ENCODE measurements at regions not wholly inside any gene's neighbourhood (a gene's known extent, or its start where the extent isn't known, plus 50 kb on each side); places are given as distances from the start of the nearest gene placed in this dataset.
"Not testable (repeated sequence)": the region's sequence is repeated elsewhere in the genome, so short reads cannot be mapped to it uniquely, and the experiment has no call there.

DNA sequence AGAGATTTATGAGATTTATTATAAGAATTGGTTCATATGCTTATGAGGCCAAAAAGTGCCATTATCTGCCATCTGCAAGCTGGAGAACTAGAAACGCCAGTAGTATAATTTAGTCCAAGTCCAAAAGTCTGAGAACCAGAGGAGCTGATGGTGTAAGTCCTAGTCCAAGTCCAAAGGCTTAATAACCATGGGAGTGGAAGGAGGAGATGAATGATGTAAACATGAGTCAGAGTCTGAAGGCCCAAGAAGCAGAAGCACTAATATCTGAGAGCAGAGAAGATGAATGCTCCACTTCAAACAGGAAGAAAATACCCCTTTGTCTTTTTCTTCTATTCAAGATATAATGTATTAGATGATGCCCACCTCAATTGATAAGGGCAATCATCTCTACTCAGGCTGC is 185.7 kb downstream of the CGGBP1 start:
- no peak for DNase-seq

DNA sequence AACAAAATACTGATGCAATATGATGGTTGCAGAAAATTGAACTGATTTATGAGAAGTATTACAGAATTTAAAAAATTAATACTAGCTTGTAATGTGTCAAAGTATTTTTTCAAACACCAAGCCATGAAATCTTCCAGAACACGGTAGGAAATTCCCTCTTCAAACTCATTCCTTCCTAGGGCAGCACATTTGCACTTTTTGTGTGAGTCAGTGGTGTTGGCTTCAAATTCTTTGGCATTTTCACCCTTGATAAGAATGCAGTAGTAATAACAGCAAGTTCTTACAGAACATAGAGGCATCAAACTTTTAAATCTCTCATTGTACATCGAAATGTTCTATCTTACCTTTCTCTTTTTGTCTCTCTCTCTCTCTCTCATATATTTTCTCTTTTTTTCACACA is 191.8 kb downstream of the CGGBP1 start:
- DNase-seq: no peak

DNA sequence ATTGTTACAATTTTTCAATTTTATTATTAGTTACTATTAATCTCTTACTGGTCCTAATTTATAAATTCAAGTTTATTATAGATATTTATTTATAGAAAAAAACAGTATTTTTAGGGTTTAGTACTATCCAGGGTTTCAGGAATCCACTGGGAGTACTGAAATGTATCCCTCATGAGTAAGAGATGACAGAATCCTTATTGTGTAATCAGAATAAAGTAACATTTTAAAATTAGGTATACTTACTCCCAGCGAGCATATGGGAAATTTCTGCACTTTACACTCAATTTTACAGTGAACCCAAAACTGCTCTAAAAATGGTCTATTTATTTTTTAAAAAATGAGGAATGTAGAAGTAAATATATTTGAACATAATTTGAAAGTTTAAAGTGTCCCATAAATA is 202.7 kb downstream of the CGGBP1 start:
- no peak for DNase-seq

DNA sequence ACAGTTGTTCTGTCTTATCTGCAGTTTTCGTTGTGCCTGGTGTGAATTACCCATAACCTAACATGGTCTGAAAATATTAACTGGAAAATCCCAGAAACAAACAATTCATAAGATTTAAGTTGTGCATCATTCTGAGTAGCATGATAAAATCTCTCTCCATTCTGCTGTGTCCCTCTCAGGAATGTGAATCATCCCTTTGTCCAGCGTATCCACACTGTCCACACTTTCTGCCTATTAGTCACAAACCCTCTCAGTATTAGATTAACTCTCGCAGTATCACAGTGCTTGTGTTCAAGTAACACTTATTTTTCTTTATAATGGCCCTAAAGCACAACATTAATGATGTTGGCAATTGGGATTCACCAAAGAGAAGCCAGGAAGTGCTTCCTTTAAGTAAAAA is 203.2 kb downstream of the CGGBP1 start:
- no peak for DNase-seq

DNA sequence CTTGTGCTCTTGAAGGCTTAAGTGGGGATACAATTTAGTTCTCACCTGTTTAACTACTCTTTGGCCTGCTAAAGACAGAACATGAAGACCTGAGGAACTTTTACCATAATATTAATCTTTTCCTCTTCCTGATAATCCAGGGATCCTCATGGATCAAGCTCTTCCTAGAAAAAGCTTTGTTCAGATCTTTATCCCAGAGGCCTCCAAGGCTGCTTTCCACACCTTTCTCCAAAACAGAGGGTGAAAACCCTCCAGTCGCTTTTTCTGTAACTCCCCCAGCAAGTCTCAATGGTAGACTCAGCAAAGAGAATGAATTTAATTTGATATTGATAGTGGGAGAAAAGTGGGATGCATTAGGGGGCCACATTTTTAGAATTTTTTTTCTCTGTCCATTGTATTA is 203.6 kb downstream of the CGGBP1 start:
- DNase-seq: no peak

DNA sequence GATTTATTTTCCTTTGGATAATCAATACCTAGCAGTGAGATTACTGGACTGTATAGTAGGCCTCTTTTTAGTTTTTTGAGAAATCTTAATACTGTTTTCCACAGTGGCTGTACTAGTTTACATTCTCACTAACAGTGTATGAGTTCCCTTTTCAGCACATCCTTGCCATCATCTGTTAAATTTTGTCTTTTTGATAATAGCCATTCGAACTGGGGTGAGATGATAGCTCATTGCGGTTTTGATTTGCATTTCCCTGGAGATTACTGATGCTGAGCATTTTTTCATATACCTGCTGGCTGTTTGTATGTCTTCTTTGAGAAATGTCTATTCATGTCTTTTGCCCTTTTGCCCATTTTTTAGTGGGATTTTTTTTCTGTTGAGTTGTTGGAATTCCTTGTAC is 210.8 kb downstream of the CGGBP1 start:
- DNase-seq: no peak

DNA sequence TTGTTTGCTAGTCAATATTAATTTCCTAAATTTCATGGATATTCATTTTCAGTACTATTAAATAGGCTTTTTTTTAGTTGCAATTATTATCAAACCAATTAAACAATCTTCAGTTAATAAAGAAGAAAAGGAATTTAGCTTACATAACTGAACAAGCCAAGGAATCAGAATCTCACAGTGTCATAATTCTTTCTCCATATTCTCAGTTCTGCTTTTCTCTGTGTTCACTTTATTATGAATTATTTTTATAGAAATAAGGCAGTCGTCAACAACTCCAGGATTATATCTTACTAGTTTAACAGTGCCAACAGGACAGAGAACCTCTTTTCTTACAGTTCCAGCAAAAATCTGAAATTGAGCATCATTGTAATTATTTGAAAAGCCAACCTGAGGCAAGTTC is 221.7 kb downstream of the CGGBP1 start:
- no peak for DNase-seq

DNA sequence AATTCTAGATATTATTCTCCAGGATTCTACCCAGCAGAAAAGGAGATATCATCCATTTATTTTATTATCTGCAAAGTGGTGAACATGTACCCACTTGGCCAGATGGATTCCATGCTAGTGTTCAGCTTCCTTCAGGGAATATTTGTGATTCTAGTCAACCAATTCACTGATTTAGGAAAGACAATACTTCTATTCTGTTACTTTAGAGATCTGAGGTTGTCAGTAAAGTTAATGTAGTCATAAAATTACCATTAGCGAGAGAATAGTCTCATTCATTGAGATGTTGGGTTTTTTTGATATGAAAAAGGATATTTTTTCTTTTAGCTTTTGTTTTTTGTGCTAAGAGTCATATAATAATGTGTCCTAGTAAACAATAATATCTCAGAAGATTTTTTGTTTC is 222.8 kb downstream of the CGGBP1 start:
- DNase-seq: no peak

DNA sequence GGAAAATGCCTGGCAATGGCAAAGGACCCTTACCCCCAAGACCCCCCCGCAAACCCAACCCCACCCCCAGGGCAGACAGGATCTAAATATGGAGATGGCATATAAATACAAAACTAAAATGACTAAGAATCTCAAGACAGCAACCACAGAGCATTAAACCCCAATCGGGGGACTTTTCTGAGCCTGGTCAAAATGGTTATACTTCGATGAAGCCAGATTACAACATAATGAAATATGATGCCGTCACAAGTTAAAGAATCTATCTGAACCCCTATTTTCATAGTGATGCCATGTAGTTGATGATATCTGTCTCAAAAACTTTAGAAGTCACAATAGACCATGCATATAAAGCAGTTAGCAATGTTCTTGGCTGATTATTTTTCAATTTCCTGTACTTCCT is 223.6 kb downstream of the CGGBP1 start:
- DNase-seq: no peak

DNA sequence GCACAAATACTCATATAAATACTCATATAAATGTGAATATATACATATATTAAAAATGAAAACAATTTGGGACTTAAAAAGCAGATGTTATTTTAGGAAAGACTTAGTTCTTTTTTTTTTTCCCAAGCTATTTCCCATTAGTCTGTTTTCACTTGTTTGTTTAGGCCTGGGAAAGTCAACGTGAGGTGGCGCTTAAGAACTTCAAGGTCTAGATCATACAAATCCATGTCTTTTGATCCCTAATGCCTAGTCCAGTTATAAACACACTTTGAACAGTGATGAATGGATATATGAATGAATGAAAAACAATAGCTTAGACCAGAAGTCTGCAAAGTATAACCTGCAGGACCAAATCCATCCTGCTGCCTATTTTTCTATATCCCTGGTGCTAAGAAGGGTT is 224.5 kb downstream of the CGGBP1 start:
- no peak for DNase-seq

DNA sequence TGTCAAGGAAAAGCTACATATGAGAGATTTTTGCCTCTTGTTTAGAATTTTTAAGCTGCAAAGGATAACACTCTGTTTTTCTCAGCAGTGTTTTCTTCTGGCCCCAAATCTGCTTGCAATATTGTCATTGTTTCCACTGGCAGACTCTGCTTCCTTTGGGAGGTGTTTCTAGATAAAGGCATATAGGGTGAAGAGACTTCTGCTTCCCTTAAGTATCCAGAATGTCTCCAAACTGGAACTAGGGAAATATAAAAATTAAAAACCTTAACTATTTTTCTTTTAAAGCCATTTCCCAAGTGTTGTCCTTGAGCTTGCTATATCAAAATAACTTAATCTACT is 225.8 kb downstream of the CGGBP1 start:
- DNase-seq: no peak

DNA sequence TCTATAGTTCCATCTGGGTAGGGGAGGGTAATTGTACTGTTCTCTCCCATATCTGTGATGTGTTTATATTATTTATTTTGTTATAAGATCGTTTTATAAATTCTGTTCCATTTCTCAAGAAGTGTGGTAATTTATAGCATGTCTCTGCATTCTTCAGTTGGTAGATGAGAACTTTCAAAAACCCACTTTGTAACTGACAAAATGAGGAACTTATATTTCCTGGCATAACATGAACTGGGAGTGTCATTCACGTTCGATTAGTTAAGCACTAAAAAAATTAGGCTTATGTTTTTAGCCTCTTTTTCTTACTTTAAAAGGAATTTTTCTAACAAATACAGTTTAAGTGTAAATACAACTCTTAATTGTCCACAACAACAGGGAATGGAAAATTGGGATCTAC is 230.8 kb downstream of the CGGBP1 start:
- DNase-seq: no peak

DNA sequence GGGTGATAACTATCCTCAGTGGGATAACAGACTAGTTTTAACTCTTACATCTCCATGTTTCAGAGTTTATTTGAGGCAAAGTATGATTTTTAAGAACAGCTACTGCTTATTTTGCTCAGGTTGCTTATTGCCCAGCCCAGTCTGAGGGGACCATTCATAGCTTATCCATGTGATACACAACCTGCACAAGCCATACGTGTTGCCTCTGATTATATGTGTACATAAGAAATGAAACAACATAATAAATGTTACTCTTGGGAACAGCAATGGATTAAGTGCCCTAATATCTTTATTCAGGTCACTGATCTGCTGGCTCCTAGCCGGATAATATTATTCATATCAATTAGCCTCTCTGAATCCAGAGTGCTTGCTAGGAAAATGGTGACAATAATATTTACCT is 236.2 kb downstream of the CGGBP1 start:
- no peak for DNase-seq

DNA sequence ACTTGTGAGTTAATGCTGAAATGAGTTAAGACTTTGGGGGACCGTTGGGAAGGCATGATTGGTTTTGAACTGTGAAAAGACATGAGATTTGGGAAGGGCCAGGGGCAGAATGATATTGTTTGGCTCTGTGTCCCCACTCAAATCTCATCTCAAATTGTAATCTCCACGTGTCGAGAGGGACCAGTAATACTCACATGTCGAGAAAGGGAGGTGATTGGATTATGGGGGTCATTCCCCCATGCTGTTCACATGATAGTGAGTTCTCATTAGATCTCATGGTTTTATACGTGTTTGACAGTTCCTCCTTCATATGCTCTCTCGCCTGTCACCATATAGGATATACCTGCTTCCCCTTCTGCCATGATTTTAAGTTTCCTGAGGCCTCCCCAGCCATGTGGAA is 245.3 kb downstream of the CGGBP1 start:
- not testable (repeated sequence) for DNase-seq

DNA sequence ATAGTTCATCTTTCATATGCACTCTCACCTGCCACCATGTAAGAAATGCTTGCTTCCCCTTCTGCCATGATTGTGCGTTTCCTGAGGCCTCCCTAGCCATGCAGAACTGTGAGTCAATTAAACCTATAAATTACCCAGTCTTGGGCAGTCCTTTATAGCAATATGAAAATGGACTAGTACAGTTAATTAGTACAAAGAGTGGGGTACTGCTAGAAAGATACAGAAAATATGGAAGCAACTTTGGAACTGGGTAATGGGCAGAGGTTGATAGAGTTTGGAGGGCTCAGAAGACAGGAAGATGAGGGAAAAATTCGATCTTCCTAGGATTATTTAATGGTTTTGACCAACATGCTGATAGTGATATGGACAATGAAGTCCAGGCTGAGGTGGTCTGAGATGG is 246.9 kb downstream of the CGGBP1 start:
- DNase-seq: no peak

DNA sequence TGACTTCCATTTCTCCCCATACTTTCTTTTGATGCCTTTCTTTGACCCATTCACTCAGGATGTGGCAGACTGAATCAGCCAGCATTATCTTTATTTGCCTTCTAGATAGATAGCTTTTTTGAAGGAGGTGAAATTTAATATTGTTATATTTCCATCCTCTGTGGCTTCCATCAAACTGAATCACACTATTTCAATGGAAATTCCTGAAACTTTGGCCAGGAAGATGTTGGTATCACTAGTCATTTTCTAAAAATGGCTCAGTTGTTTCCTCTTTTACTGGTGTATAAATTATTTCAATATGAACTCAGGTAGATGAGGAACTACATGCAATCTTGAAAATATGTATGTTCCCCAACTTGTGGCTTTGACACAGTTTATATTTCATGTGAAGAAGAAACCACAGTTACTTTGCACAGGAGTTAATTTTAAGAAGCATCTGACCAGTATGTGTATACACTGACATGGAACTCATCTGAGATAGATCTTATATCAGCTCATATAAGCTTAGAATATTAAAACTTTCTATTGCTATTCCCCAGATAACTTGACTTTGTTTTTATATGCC is 248.3 kb downstream of the CGGBP1 start:
- no peak for DNase-seq

DNA sequence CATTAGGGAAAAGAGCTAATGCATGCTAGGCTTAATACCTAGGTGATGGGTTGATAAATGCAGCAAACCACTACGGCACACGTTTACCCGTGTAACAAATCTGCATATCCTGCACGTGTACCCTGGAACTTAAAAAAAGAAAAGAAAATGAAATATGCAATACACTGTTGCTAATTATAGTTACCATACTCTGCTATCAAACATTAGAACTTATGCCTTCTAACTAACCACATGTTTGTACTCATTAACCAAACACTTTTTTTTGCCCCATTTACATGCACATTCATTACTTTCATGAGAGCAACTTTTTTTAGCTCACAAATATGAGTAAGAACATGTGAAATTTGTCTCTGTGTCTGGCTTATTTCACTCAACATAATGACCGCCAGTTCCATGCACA is 253.1 kb downstream of the CGGBP1 start:
- DNase-seq: no peak

DNA sequence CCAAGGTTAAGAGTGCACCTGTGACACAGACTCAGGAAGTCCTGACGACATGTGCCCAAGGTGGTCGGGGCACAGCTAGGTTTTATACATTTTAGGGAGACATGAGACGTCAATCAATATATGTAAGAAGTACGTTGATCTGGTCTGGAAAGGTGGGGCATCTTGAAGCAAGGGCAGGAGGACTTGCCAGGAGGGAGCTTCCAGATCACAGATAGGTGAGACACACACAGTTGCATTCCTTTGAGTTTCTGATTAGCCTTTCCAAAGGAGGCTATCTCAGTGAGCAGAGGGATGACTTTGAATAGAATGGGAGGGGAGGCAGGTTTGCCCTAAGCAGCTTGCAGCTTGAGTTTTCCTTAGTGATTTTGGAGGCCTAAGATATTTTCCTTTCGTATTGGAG is 257.4 kb downstream of the CGGBP1 start:
- DNase-seq: no peak

DNA sequence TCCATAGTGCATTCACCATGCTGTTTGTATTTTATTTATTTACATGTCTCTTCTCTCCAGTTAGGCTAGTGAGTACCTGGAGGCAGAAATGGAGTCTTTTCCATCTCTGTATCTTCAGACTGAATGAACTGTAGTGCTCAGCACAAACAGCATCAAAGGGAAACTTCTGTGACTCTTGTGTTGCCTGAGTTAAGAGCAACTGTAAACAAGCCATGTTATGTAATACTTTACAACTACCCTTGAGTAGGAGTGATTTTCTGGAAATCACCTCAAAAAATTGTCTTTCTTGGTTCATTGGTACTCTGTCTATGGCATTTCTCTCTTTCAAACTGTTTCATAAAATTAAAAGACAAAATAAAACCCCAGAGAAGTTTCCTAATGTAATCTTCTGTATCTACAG is 258.3 kb downstream of the CGGBP1 start:
- no peak for DNase-seq

DNA sequence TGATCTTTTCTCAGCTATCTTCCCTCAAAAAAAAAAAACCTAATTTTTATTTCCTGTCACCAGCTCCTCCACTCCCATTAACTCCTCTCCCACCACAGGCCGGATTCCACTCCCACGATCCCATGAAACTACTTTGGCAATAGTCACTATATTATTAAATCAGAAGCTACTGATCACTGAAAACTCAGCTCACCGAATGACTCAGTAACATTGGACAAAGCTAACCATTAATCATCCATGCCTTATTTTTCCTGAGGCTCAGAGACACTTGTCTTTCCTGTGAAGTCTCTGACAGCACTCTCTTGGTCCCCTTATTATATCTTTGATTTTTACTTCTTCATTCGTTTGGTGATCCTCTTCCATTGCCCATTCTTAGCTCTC is 260.2 kb downstream of the CGGBP1 start:
- DNase-seq: no peak

DNA sequence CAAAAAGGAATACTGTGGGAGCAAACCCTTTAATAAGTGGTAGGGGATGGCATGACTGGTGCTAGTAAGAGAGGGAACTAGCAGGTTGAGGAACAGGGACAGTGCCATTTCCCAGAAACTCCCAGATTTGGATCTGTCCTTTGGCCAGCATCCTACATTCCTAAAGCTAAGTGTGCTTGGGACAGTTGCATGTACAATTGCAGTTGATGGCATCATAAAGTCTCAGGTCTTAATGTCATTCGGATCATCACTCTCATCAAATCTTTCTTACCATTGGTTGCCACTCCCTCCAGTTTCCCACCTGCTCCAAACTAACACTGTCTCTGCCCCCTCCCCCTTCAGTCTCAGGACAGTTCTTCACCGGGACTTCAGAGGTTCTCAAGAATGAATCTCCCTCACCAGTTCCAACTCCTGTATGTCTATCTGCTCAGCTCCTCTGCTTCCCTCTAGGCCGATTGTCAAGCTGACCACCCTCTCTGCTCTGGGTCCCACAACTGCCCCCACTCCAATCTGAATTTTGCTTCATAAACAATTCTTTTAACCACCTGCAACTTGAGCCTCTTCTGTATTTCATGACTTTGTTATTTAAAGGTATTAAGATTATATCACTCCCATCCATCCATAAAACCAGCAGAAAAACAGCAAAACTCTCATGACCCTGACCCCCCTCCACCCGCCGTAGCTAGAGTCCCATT is 260.8 kb downstream of the CGGBP1 start:
- DNase-seq: no peak

DNA sequence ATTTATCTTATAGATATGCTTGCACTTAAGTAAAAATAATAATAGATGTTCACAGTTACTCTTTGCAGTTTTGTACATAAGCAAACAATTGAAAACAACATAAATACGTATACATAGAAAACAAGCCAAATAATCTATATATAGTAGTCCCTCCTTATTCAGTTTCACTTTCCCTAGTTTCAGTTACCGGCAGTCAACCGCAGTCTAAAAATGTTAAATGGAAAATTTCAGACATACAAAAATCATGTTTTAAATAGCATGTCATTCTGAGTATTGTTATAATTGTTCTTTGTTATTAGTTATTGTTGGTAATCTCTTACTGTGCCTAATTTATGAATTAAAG is 262.0 kb downstream of the CGGBP1 start:
- no peak for DNase-seq

DNA sequence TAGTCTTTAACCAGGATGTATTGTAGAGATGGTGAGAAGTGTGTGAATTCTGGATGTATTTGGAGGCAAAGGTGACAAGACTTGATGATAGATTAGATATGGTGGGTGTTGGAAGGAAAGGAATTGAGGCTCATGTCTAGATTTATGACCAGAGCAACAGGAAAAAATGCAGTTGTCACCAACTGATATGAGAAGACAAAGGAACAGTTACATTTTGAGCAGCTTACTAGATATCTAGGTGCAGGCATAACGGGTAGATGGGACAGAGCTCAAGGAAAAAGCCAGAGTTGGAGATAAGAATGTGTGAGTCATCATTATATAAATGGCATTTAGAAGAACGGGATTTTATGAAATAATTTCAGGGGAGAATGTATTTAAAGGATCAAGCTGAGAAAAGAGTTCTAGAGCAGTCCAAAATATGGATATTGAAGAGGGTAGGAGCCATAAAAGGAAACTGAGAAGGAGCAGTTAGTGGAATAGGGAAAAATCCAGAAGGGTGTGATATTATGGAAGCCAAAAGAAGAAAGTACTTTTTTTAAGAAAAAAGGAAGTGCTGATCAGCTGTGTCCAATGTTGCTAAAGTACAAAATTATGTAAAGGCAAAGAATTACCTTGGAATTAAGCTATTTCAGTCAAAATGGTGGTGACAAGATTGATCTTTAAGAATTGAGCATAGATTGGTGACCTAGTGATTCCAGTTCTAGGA is 262.5 kb downstream of the CGGBP1 start:
- no peak for DNase-seq

DNA sequence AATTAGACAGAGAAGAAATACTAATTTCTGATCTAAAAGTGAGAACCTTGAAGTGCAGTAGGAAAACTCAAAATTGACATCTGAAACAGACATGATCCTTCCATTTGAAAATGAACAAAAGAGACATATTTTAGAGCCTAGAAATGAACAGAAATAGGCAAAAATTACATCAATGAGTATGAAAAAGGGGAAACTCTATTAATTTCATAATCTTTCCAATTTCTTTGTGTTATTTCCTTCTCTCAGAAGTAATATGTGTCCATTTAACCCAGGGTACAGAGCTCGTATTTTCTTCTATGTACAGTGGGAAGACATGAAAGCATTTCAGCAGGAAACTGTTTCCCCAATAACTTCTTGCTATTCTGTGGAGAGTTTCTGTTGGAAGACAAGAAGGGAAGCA is 263.1 kb downstream of the CGGBP1 start:
- no peak for DNase-seq

DNA sequence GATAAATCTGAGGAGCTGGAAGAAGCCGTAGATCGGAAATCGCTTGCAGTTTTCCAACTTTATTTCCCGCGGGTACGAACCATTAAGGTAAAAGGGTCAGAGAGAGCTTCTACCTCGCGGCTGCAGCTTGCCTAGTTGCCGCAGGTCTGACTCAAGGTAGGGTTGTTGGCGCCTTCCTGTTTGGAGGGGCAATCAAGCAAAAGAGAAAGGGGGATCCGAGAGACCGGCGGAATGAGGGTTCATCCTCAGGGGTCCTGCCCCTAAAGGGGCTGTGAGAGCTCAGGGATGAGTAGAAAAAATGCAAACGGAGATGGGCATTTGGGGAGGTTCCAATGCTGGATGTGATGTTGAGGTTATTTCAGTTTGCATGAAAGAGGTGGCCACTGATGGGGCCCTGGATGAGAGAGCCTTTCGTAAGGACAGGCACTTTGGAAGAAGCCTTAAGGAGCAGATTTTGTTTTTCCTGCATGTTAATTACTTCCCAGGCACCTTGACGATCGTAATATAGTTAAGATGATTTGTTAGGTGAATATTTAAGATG is 265.4 kb downstream of the CGGBP1 start:
- DNase-seq: no peak

Data from effector CD8-positive, alpha-beta T cell (primary cell).